ENCODE measurements at regions not wholly inside any gene's neighbourhood (a gene's known extent, or its start where the extent isn't known, plus 50 kb on each side); places are given as distances from the start of the nearest gene placed in this dataset.

DNA sequence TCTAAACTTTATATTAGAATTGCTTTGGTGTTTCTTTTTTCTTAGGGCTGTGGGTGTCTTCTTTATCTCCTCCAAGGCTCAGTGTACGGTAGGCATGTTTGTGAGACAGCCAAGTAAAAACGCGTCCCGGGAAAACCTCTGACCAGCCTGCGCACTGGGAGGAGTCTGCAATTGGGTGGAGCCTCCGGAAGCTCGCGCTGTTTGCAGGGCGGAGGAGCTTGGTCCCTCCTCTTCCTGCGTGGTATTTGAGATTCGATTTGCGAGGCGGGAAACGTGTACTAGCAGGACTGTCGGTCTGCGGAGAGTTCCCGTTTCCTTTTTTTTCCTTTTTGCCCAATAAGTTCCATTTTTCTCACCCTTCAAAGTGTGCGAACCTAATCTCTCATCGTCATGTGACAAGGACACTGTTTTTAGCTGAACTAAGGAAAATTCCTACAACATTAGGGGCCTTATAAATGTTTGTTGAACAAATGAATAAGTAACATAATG, 182.1 kb upstream of the OTX2 start:
- no peak for TF ChIP-seq GATA3 (IDR thresholded peaks at IDR 0.05; ENCODE audit: low read depth, low read length)
- no peak for TF ChIP-seq GATA2 (IDR thresholded peaks at IDR 0.05; ENCODE audit: low read depth, low read length)
